ENCODE measurements at regions not wholly inside any gene's neighbourhood (a gene's known extent, or its start where the extent isn't known, plus 50 kb on each side); places are given as distances from the start of the nearest gene placed in this dataset.

DNA sequence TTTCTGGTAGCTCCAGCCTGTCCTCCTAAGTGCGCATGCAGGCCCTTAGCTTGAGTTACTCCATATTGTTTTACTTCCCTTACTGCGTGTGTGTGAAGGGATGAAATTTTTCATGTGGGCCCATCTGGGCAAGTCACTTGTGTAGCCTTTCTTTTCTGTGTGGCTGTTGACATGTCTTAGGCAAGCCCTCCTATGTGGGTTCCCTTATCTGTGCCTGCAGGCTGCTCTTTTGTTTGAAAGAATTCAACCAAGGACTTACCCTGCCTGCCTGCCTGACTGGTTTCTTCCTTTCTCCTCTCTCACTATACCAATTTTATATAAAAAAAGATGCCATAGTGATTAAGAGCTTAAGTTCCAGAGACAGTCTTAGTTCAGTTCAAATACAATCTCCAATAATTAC lies 249.3 kb downstream of the ATG4C start:
- no peak overlapping the region for H3K4me3 ChIP-seq (ENCODE audit: low read length)
- no peaks in the 10 kb centered on the region for H3K4me1 ChIP-seq (ENCODE audit: control insufficient read depth, insufficient read depth, low read length)
- no peak overlapping the region for H3K27ac ChIP-seq (ENCODE audit: low read length)
- 78% methylated on average over 2 of the region's 2 CpGs for WGBS (ENCODE audit: insufficient coverage)
- Mint-ChIP-seq H3K9me3 (peaks cover 0 to 2% of the 10 kb centered on the region in 2 donors), H3K4me3 (no peak overlapping the region), H3K27ac (no peak overlapping the region), H3K36me3 (no peaks in the 10 kb centered on the region), H3K4me1 (no peaks in the 10 kb centered on the region), H3K27me3 (ENCODE audit: low read depth in 2 of 2) (peaks cover 3 to 7% of the 10 kb centered on the region in 2 donors)
- intact Hi-C loops (cut with micrococcal nuclease) = no loop called here
- ATAC-seq (no peak), DNase-seq (no peak)
- no peaks in the 10 kb centered on the region for H3K36me3 ChIP-seq (ENCODE audit: control insufficient read depth, insufficient read depth, low read length)
- no peaks in the 10 kb centered on the region for H3K27me3 ChIP-seq (ENCODE audit: control insufficient read depth, insufficient read depth, low read length)
- no peaks in the 10 kb centered on the region for H3K9me3 ChIP-seq (ENCODE audit: control insufficient read depth, insufficient read depth, low read length)
- TF ChIP-seq, protein P1, sequence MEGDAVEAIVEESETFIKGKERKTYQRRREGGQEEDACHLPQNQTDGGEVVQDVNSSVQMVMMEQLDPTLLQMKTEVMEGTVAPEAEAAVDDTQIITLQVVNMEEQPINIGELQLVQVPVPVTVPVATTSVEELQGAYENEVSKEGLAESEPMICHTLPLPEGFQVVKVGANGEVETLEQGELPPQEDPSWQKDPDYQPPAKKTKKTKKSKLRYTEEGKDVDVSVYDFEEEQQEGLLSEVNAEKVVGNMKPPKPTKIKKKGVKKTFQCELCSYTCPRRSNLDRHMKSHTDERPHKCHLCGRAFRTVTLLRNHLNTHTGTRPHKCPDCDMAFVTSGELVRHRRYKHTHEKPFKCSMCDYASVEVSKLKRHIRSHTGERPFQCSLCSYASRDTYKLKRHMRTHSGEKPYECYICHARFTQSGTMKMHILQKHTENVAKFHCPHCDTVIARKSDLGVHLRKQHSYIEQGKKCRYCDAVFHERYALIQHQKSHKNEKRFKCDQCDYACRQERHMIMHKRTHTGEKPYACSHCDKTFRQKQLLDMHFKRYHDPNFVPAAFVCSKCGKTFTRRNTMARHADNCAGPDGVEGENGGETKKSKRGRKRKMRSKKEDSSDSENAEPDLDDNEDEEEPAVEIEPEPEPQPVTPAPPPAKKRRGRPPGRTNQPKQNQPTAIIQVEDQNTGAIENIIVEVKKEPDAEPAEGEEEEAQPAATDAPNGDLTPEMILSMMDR (IDR thresholded peaks at IDR 0.05) = no peak

DNA sequence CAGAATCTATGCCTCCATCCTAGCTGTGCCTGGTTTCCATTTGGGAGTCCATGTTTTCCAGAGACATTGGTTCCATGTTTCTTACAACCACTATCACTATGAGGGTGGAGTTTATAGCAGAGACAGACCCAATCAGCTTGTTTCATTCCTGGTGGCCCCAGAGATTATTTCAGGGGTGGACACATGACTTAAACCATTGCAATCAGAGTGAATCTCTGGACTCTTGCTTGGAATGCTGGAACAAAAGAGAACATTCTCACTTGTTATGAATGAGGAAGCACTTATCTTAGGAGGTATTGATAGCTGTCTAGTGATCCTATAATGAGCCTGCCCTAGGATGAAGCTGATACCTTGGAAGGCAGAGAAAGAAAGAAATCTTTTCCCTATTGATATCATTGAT lies 250.3 kb downstream of the ATG4C start:
- DNase-seq = no peak

DNA sequence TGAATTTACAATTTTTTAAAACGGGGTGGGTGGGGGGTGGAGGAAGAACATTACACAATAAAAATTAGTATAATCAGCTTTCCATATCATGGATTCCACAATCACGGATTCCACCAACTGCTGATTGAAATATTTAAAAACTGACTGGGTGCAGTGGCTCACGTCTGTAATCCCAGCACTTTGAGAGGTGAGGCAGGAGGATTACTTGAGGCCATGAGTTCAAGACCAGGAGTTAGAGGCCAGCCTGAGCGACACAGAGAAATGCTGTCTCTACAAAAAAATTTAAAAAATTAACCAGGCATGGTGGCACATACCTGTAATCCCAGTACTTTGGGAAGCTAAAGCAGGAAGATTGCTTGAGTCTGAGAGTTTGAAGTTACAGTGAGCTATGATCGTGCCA lies 254.7 kb downstream of the ATG4C start:
- no peak for ATAC-seq
- H3K4me1 Mint-ChIP-seq = no peaks in the 10 kb centered on the region
- Histone ChIP-seq H3K27me3 (ENCODE audit: control insufficient read depth, insufficient read depth, low read length) (no peaks in the 10 kb centered on the region), H3K27ac (ENCODE audit: low read length) (no peak overlapping the region), H3K4me1 (ENCODE audit: control insufficient read depth, insufficient read depth, low read length) (no peaks in the 10 kb centered on the region), H3K4me3 (ENCODE audit: low read length) (no peak overlapping the region), H3K9me3 (ENCODE audit: control insufficient read depth, insufficient read depth, low read length) (no peaks in the 10 kb centered on the region), H3K36me3 (ENCODE audit: control insufficient read depth, insufficient read depth, low read length) (no peaks in the 10 kb centered on the region)
- intact Hi-C loops (cut with micrococcal nuclease) = no loop called here
- peaks cover 0 to 2% of the 10 kb centered on the region in 2 donors for H3K9me3 Mint-ChIP-seq
- H3K27me3 Mint-ChIP-seq (ENCODE audit: low read depth in 2 of 2) = peaks cover 3 to 7% of the 10 kb centered on the region in 2 donors
- no peaks in the 10 kb centered on the region for H3K36me3 Mint-ChIP-seq
- DNase-seq = no peak
- WGBS (ENCODE audit: insufficient coverage) = 83% methylated on average over 4 of the region's 5 CpGs
- no peak overlapping the region for H3K4me3 Mint-ChIP-seq
- no peak overlapping the region for H3K27ac Mint-ChIP-seq
- TF ChIP-seq, protein P1 (IDR thresholded peaks at IDR 0.05) = no peak

More for the DNA sequence above, 250.3 kb downstream of the ATG4C start:
- intact Hi-C loops (cut with micrococcal nuclease) = no loop called here
- H3K4me3 Mint-ChIP-seq = no peak overlapping the region
- H3K36me3 ChIP-seq (ENCODE audit: control insufficient read depth, insufficient read depth, low read length) = no peaks in the 10 kb centered on the region
- H3K36me3 Mint-ChIP-seq = no peaks in the 10 kb centered on the region
- H3K27ac ChIP-seq (ENCODE audit: low read length) = no peak overlapping the region
- peaks cover 0 to 2% of the 10 kb centered on the region in 2 donors for H3K9me3 Mint-ChIP-seq
- no peak for ATAC-seq
- TF ChIP-seq, protein P1 (IDR thresholded peaks at IDR 0.05) = no peak
- no peak overlapping the region for H3K4me3 ChIP-seq (ENCODE audit: low read length)
- no peaks in the 10 kb centered on the region for H3K9me3 ChIP-seq (ENCODE audit: control insufficient read depth, insufficient read depth, low read length)
- H3K4me1 Mint-ChIP-seq = no peaks in the 10 kb centered on the region
- H3K27me3 Mint-ChIP-seq (ENCODE audit: low read depth in 2 of 2) = peaks cover 3 to 7% of the 10 kb centered on the region in 2 donors
- no peaks in the 10 kb centered on the region for H3K27me3 ChIP-seq (ENCODE audit: control insufficient read depth, insufficient read depth, low read length)
- no peak overlapping the region for H3K27ac Mint-ChIP-seq
- no peaks in the 10 kb centered on the region for H3K4me1 ChIP-seq (ENCODE audit: control insufficient read depth, insufficient read depth, low read length)

DNA sequence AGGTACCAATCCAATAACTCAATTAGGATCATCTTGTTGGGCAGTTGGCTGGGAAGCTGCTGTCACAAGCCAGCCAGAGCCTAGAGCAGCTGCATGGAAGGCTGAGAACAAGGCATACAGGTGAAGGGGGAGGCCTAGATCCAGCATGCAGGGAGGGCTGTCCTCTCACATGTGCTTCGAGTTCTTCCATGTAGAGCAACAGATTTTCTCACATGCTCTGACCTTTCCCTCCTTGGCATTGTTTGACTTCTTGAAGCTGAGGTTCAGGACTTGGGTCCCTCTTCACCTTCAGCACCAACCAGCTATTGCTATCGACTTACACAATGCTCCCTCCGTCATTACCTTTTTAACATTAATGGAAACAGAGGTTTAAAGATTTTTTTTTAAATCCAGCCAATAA lies 257.7 kb downstream of the ATG4C start:
- H3K4me1 ChIP-seq (ENCODE audit: control insufficient read depth, insufficient read depth, low read length) = no peaks in the 10 kb centered on the region
- no peak overlapping the region for H3K4me3 ChIP-seq (ENCODE audit: low read length)
- no peak for DNase-seq
- H3K36me3 Mint-ChIP-seq = no peaks in the 10 kb centered on the region
- no peak overlapping the region for H3K4me3 Mint-ChIP-seq
- no peak overlapping the region for H3K27ac Mint-ChIP-seq
- H3K9me3 ChIP-seq (ENCODE audit: control insufficient read depth, insufficient read depth, low read length) = no peaks in the 10 kb centered on the region
- peaks cover 0 to 2% of the 10 kb centered on the region in 2 donors for H3K9me3 Mint-ChIP-seq
- WGBS (ENCODE audit: insufficient coverage) = 80% methylated on average over 2 of the region's 3 CpGs
- TF ChIP-seq, protein P1 (IDR thresholded peaks at IDR 0.05) = no peak
- H3K4me1 Mint-ChIP-seq = no peaks in the 10 kb centered on the region
- H3K36me3 ChIP-seq (ENCODE audit: control insufficient read depth, insufficient read depth, low read length) = no peaks in the 10 kb centered on the region
- peaks cover 0 to 1% of the 10 kb centered on the region in 2 donors for H3K27me3 Mint-ChIP-seq (ENCODE audit: low read depth in 2 of 2)
- no peak for ATAC-seq
- intact Hi-C loops (cut with micrococcal nuclease) = no loop called here
- H3K27ac ChIP-seq (ENCODE audit: low read length) = no peak overlapping the region
- H3K27me3 ChIP-seq (ENCODE audit: control insufficient read depth, insufficient read depth, low read length) = no peaks in the 10 kb centered on the region

Measured in natural killer cell (primary cell).